DMS53 treated with DMSO at 0.1 percent for 48 hours (cell line): ENCODE measurements at regions not wholly inside any gene's neighbourhood (a gene's known extent, or its start where the extent isn't known, plus 50 kb on each side); places are given as distances from the start of the nearest gene placed in this dataset.
"Not testable (repeated sequence)": the region's sequence is repeated elsewhere in the genome, so short reads cannot be mapped to it uniquely, and the experiment has no call there.

Experiments used
- DNase-seq: peaks from one replicate; lab custom pipeline; 2025; ENCODE audit not compliant: unreplicated experiment; lab: John Stamatoyannopoulos, UW

GRCh38 chr14:56351861-56352260, 227.7 kb upstream of the TMEM260 start:
- DNase-seq: no peak

- no peak for DNase-seq
Observed at GRCh38 chr14:56352999-56353398, 226.6 kb upstream of the TMEM260 start.

- DNase-seq: no peak
Observed at GRCh38 chr14:56357428-56357827, 222.2 kb upstream of the TMEM260 start.

GRCh38 chr14:56358275-56358674, 221.3 kb upstream of the TMEM260 start:
- DNase-seq: no peak

- no peak for DNase-seq
Observed at GRCh38 chr14:56358851-56359614, 220.6 kb upstream of the TMEM260 start.

GRCh38 chr14:56365663-56366062, 213.9 kb upstream of the TMEM260 start:
- DNase-seq: not testable (repeated sequence)

- no peak for DNase-seq
Observed at GRCh38 chr14:56367416-56367815, 212.2 kb upstream of the TMEM260 start.

- DNase-seq: no peak
Observed at GRCh38 chr14:56371737-56372136, 207.9 kb upstream of the TMEM260 start.

- DNase-seq: no peak
Observed at GRCh38 chr14:56374421-56374820, 205.2 kb upstream of the TMEM260 start.

- DNase-seq: no peak
Observed at GRCh38 chr14:56378046-56378445, 201.6 kb upstream of the TMEM260 start.

GRCh38 chr14:56378475-56378877, 201.1 kb upstream of the TMEM260 start:
- no peak for DNase-seq

GRCh38 chr14:56379956-56380355, 199.6 kb upstream of the TMEM260 start:
- no peak for DNase-seq

GRCh38 chr14:56386024-56386423, 193.6 kb upstream of the TMEM260 start:
- DNase-seq: no peak

GRCh38 chr14:56390859-56391258, 188.7 kb upstream of the TMEM260 start:
- DNase-seq: no peak

- DNase-seq: no peak
Observed at GRCh38 chr14:56394826-56395530, 184.6 kb upstream of the TMEM260 start.

GRCh38 chr14:56400109-56400825, 179.3 kb upstream of the TMEM260 start:
- no peak for DNase-seq

- no peak for DNase-seq
Observed at GRCh38 chr14:56412468-56413434, 166.8 kb upstream of the TMEM260 start.

GRCh38 chr14:56413721-56414120, 165.9 kb upstream of the TMEM260 start:
- DNase-seq: no peak

GRCh38 chr14:56414236-56414635, 165.4 kb upstream of the TMEM260 start:
- no peak for DNase-seq

GRCh38 chr14:56416213-56416612, 163.4 kb upstream of the TMEM260 start:
- no peak for DNase-seq

GRCh38 chr14:56417173-56417572, 162.4 kb upstream of the TMEM260 start:
- DNase-seq: no peak
